ENCODE measurements at regions not wholly inside any gene's neighbourhood (a gene's known extent, or its start where the extent isn't known, plus 50 kb on each side); places are given as distances from the start of the nearest gene placed in this dataset.

GRCh38 chr15:98226149-98226548, 265.6 kb downstream of the ARRDC4 start:
- TF ChIP-seq POLR2AphosphoS5 (IDR thresholded peaks at IDR 0.05) = no peak
- TF ChIP-seq CTCF (IDR thresholded peaks at IDR 0.05) = no peak
- no peak for TF ChIP-seq POLR2A (IDR thresholded peaks at IDR 0.05)

All from sigmoid colon (tissue), 4 donors.